ENCODE measurements at regions not wholly inside any gene's neighbourhood (a gene's known extent, or its start where the extent isn't known, plus 50 kb on each side); places are given as distances from the start of the nearest gene placed in this dataset.

- intact Hi-C loops (cut with micrococcal nuclease; ENCODE audit: unreplicated experiment) (no loop called here), in situ Hi-C loops (cut with HindIII; ENCODE audit: low pct_unique_long_range_greater_than_20kb, low sequenced_read_pairs) (no loop called here)
- Histone ChIP-seq H3K4me1 (ENCODE audit: control insufficient read depth, insufficient read depth, low read length) (no peaks in the 10 kb centered on the region), H3K9me3 (ENCODE audit: control insufficient read depth, insufficient read depth, low read depth, low read length) (no peaks in the 10 kb centered on the region), H3K27me3 (ENCODE audit: control insufficient read depth, insufficient read depth, low read length) (no peaks in the 10 kb centered on the region), H3K36me3 (ENCODE audit: control insufficient read depth, insufficient read depth, low read length) (no peaks in the 10 kb centered on the region), H3K27ac (ENCODE audit: low read length) (no peak overlapping the region), H3K4me3 (ENCODE audit: low read depth in 2 of 2, low read length in 2 of 2) (no peak overlapping the region)
- no peak for DNase-seq (ENCODE audit: low read depth, low spot score)
- POLR2A ChIA-PET = no interaction called here
- CTCF ChIA-PET = no interaction called here
- ATAC-seq = no peak
- TF ChIP-seq TCF7L2 (IDR thresholded peaks at IDR 0.05; ENCODE audit: low read depth, low read length) = no peak
- BruUV-seq (replicated peaks) = no TSS peak
These were observed 267.0 kb downstream of the NOL4 start for GRCh38 chr18:33957707-33958106.

DNA sequence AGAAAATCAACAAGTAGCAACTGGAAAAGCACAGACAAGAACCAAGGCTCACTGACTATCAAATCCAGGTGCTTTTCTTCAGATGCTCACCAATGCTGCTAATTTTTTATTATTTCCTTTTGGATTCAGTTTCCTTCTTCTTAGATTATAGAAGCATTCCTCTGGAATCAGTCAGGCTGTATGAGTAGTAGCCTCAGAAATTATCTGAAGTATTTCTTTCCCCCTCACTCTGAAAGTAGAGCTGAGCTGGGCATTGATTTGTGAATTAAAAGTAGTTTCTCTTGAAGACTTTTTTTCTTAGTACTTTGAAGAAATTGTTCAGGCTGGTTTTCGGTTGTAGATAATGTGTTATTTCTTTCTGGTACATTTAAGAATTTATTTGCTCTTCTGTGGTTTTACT is 273.7 kb downstream of the NOL4 start:
- no TSS peak for BruUV-seq (replicated peaks)
- Histone ChIP-seq H3K27ac (ENCODE audit: low read length) (no peak overlapping the region), H3K36me3 (ENCODE audit: control insufficient read depth, insufficient read depth, low read length) (no peaks in the 10 kb centered on the region), H3K27me3 (ENCODE audit: control insufficient read depth, insufficient read depth, low read length) (no peaks in the 10 kb centered on the region), H3K4me1 (ENCODE audit: control insufficient read depth, insufficient read depth, low read length) (no peaks in the 10 kb centered on the region), H3K4me3 (ENCODE audit: low read depth in 2 of 2, low read length in 2 of 2) (no peak overlapping the region), H3K9me3 (ENCODE audit: control insufficient read depth, insufficient read depth, low read depth, low read length) (no peaks in the 10 kb centered on the region)
- in situ Hi-C loops (cut with HindIII; ENCODE audit: low pct_unique_long_range_greater_than_20kb, low sequenced_read_pairs) (no loop called here), intact Hi-C loops (cut with micrococcal nuclease; ENCODE audit: unreplicated experiment) (no loop called here)
- ATAC-seq (no peak), DNase-seq (ENCODE audit: low read depth, low spot score) (no peak)
- CTCF ChIA-PET = no interaction called here
- TF ChIP-seq POLR2AphosphoS5 (IDR thresholded peaks at IDR 0.05; ENCODE audit: low read depth, low read length) (no peak), SIN3A (IDR thresholded peaks at IDR 0.05; ENCODE audit: borderline replicate concordance, insufficient read depth, low read depth, low read length) (no peak), TCF7L2 (IDR thresholded peaks at IDR 0.05; ENCODE audit: low read depth, low read length) (no peak), REST (IDR thresholded peaks at IDR 0.05; ENCODE audit: insufficient read depth in 1 of 2, low read depth in 2 of 2, low read length in 1 of 2) (no peak)
- TF ChIP-seq, protein P1, sequence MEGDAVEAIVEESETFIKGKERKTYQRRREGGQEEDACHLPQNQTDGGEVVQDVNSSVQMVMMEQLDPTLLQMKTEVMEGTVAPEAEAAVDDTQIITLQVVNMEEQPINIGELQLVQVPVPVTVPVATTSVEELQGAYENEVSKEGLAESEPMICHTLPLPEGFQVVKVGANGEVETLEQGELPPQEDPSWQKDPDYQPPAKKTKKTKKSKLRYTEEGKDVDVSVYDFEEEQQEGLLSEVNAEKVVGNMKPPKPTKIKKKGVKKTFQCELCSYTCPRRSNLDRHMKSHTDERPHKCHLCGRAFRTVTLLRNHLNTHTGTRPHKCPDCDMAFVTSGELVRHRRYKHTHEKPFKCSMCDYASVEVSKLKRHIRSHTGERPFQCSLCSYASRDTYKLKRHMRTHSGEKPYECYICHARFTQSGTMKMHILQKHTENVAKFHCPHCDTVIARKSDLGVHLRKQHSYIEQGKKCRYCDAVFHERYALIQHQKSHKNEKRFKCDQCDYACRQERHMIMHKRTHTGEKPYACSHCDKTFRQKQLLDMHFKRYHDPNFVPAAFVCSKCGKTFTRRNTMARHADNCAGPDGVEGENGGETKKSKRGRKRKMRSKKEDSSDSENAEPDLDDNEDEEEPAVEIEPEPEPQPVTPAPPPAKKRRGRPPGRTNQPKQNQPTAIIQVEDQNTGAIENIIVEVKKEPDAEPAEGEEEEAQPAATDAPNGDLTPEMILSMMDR (IDR thresholded peaks at IDR 0.05) = no peak
- POLR2A ChIA-PET = no interaction called here

DNA sequence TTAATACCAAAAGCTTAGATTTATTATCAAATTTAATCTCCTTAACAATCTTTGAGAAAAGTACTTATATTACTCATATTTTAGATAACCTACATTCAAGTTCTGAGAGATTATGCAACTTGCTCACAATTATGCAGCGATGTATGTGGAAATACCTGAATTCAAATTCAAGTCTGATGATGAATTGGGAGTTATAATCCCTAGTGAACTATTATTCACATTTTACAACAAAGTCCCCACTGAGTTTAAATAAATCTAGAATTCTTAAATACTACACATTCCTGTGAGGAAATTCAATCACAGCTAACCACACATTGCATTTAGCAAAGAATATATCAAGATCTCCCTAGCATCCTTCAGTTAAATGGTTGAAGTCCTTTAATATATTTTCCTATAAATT is 278.4 kb downstream of the NOL4 start:
- intact Hi-C loops (cut with micrococcal nuclease; ENCODE audit: unreplicated experiment) = no loop called here
- ChIA-PET CTCF (no interaction called here), POLR2A (no interaction called here)
- in situ Hi-C loops (cut with HindIII; ENCODE audit: low pct_unique_long_range_greater_than_20kb, low sequenced_read_pairs) = no loop called here
- no peaks in the 10 kb centered on the region for H3K27me3 ChIP-seq (ENCODE audit: control insufficient read depth, insufficient read depth, low read length)
- no peak for TF ChIP-seq SIN3A (IDR thresholded peaks at IDR 0.05; ENCODE audit: borderline replicate concordance, insufficient read depth, low read depth, low read length)
- no peak for TF ChIP-seq POLR2AphosphoS5 (IDR thresholded peaks at IDR 0.05; ENCODE audit: low read depth, low read length)
- TF ChIP-seq, protein P1 (IDR thresholded peaks at IDR 0.05) = no peak
- no peak for TF ChIP-seq TCF7L2 (IDR thresholded peaks at IDR 0.05; ENCODE audit: low read depth, low read length)
- no peak for TF ChIP-seq REST (IDR thresholded peaks at IDR 0.05; ENCODE audit: insufficient read depth in 1 of 2, low read depth in 2 of 2, low read length in 1 of 2)
- H3K36me3 ChIP-seq (ENCODE audit: control insufficient read depth, insufficient read depth, low read length) = no peaks in the 10 kb centered on the region
- no peak for ATAC-seq
- no peak overlapping the region for H3K27ac ChIP-seq (ENCODE audit: low read length)
- no peak overlapping the region for H3K4me3 ChIP-seq (ENCODE audit: low read depth in 2 of 2, low read length in 2 of 2)
- H3K4me1 ChIP-seq (ENCODE audit: control insufficient read depth, insufficient read depth, low read length) = no peaks in the 10 kb centered on the region
- no TSS peak for BruUV-seq (replicated peaks)
- H3K9me3 ChIP-seq (ENCODE audit: control insufficient read depth, insufficient read depth, low read depth, low read length) = no peaks in the 10 kb centered on the region
- no peak for DNase-seq (ENCODE audit: low read depth, low spot score)
